ENCODE measurements at regions not wholly inside any gene's neighbourhood (a gene's known extent, or its start where the extent isn't known, plus 50 kb on each side); places are given as distances from the start of the nearest gene placed in this dataset.
"Not testable (repeated sequence)": the region's sequence is repeated elsewhere in the genome, so short reads cannot be mapped to it uniquely, and the experiment has no call there.

DNA sequence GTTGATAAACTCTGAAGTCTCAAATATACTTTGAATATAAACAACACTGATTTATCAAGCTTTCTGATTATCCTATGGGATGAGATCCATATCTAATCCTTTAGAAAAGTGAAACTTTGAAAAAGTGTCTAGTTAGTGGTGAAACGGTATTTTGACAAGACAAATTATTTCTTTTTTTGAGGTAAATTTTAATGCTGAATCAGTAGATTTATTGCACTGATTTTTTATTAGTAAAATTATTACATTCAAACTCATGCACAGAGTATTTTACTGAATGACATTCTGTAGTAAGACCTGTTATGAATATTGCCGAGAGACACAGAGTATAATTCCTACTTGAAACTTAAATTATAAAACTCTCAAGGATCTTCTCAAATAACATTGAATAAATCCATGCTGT, 679.1 kb upstream of the SPRY2 start:
- ATAC-seq (ENCODE audit: low FRiP score) (no peak), DNase-seq (ENCODE audit: low spot score) (no peak)
- TF ChIP-seq, protein P1, sequence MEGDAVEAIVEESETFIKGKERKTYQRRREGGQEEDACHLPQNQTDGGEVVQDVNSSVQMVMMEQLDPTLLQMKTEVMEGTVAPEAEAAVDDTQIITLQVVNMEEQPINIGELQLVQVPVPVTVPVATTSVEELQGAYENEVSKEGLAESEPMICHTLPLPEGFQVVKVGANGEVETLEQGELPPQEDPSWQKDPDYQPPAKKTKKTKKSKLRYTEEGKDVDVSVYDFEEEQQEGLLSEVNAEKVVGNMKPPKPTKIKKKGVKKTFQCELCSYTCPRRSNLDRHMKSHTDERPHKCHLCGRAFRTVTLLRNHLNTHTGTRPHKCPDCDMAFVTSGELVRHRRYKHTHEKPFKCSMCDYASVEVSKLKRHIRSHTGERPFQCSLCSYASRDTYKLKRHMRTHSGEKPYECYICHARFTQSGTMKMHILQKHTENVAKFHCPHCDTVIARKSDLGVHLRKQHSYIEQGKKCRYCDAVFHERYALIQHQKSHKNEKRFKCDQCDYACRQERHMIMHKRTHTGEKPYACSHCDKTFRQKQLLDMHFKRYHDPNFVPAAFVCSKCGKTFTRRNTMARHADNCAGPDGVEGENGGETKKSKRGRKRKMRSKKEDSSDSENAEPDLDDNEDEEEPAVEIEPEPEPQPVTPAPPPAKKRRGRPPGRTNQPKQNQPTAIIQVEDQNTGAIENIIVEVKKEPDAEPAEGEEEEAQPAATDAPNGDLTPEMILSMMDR (IDR thresholded peaks at IDR 0.05) = no peak

DNA sequence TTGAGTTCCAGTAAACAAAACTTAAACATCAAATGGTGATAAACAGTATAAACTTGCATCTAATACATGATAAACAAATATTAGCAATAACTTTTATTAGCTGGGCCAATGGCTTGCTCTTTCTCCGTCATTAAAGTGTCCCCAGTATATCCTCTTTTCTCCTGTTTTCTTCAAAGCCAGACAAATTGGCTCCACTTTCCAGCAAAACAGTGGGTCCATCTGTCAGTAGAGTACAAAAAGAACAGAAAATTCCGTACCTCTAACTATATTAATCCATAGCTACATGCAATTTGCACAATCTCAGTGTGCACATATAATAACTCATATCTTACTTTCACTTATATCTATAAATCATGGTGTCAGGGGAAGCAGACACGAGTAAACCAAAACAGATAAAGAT, 678.0 kb upstream of the SPRY2 start:
- TF ChIP-seq, protein P1 (IDR thresholded peaks at IDR 0.05) = no peak
- ATAC-seq (ENCODE audit: low FRiP score) (no peak), DNase-seq (ENCODE audit: low spot score) (no peak)

DNA sequence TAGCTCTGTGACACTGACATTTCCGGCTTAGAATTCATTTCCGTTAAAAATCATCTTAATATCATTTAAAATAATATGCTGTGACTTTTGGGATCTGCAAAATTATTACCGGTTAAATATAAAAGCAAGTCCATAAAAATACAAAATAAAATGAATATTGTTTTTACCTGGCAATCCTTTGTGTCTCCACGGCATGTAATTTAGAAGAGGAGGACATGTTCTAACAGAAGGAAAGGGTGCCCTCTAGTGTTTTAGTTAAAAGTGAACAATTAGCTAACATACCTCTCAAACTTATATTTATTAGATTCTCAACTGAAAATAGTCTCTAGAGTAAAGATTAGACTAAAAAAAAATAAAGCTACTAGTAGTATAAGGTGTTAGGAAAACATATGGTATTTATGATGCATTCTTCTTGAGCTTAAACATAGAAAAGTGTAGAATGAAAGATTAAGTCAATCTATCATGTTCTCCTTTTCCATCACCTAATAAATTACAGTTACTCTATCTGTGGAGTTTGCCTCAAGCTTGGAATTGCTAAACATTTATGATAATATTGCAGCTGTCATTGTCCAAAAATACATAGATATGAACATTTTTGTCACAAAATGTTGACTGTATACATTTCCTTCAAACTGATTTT, 676.7 kb upstream of the SPRY2 start:
- ATAC-seq (ENCODE audit: low FRiP score) = no peak
- TF ChIP-seq, protein P1 (IDR thresholded peaks at IDR 0.05) = no peak
- no peak for DNase-seq (ENCODE audit: low spot score)

DNA sequence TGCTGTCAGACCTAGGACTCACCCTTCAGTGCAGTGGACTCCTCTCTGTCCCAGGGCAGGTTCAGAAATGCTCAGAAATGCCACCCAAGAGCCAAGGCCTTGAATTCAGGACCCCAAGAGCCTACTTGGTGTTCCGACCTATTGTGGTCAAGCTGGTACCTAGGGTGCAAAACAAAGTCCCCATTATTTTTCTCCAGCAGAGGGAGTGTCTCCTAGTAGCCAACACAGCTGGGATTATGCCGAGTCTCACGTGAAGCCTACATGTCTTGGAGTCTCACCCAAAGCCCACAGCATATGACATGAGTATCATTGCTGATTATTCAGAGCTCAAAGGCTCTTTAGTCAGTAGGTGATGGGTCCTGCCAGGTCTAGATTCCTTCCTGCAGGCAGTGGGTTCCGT, 671.1 kb upstream of the SPRY2 start:
- no peak for ATAC-seq (ENCODE audit: low FRiP score)
- TF ChIP-seq, protein P1 (IDR thresholded peaks at IDR 0.05) = no peak

DNA sequence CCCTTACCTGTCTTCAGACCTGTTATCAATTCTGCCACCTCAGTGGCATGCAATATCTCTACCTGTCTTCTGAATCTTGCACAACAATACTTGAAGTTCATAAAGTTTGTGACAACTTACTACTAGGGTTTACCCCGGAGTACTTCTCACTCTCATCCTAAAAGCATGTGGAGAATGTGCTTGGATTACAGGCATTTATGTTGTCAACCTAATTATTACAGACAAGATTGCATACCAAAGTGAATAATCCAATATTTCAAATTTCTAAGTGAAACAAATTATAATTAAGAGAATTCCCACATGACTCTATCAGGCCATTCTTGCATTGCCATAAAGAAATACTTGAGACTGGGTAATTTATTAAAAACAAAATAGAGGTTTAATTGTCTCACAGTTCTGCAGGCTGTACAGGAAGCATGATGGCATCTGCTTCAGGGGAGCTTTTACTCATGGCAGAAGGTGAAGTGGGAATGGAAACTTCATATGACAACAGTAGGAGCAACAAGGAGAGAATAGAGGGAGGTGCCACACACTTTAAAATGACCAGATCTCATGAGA, 661.0 kb upstream of the SPRY2 start:
- ATAC-seq (ENCODE audit: low FRiP score) (no peak), DNase-seq (ENCODE audit: low spot score) (no peak)
- TF ChIP-seq, protein P1 (IDR thresholded peaks at IDR 0.05) = no peak

More for the DNA sequence above, 671.1 kb upstream of the SPRY2 start:
- DNase-seq (ENCODE audit: low spot score) = no peak

DNA sequence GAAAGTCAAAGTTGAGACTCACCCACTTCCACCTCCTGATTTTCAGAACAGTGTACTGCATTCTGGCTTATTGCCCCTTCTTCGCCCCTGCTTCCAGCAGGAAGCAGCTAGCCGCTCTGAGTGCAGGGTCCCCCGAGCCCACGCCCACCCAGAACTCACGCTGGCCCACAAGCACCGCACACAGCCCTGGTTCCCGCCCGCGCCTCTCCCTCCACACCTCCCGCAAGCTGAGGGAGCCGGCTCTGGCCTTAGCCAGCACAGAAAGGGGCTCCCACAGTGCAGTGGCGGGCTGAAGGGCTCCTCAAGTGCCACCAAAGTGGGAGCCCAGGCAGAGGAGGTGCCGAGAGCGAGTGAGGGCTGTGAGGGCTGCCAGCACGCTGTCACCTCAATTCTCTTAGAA, 657.7 kb upstream of the SPRY2 start:
- not testable (repeated sequence) for DNase-seq (ENCODE audit: low spot score); ATAC-seq (ENCODE audit: low FRiP score)

DNA sequence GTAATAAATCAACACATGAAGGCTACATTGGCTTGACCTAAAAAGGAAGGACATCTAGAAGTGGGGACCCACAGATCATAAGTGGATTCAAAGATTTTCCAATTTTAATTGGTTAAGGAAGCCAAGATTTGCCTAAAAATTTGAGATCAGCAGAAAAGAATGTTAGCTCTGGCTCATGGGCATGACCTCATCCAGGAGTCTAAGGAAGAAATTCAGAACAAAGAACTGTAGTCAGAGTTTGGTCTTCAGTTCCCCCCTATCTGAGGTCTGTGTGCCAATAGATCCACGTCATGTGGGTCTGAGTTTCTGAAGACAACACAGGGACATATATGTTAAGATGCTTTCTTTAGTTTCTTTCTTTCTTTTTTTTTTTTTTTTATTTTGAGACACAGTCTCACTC, 648.8 kb upstream of the SPRY2 start:
- TF ChIP-seq, protein P1 (IDR thresholded peaks at IDR 0.05) = no peak
- no peak for DNase-seq (ENCODE audit: low spot score)
- ATAC-seq (ENCODE audit: low FRiP score) = no peak

Measured in omental fat pad (tissue), 3 donors.